Right lobe of liver (tissue), 6 donors: ENCODE measurements at regions not wholly inside any gene's neighbourhood (a gene's known extent, or its start where the extent isn't known, plus 50 kb on each side); places are given as distances from the start of the nearest gene placed in this dataset.

Experiments
- ATAC-seq, 4 donors: fragments of 200-7000 bp; cut with Tn5 transposase; one replicate each; pipeline ENCODE4 v1.9.1; 2020; ENCODE audit warnings: mild to moderate bottlenecking in 4 of 4, moderate library complexity in 4 of 4
- DNase-seq, 3 donors: peaks; one replicate each; pipeline ENCODE4 v3.0.0-alpha.2; 2020
- H3K27ac ChIP-seq, 3 donors: fragments of 200-600 bp; one replicate each; pipeline ENCODE4 v1.8.0; 2022
- H3K27me3 ChIP-seq, 2 donors: fragments of 200-600 bp; one replicate each; pipeline ENCODE4 v1.8.0; 2022
- H3K36me3 ChIP-seq, 4 donors: fragments of 200-600 bp; sonication (generic) in 1 of 4; one replicate each; pipeline versions ENCODE4 v1.5.1 to v1.8.0; 2017 to 2022; ENCODE audit warnings: control low read depth in 1 of 4
- H3K4me1 ChIP-seq, 4 donors: fragments of 200-600 bp; sonication (generic) in 1 of 4; one replicate each; pipeline versions ENCODE4 v1.5.1 to v1.8.0; 2017 to 2022; ENCODE audit warnings: control low read depth in 1 of 4
- H3K4me3 ChIP-seq, 3 donors: fragments of 200-600 bp; one replicate each; pipeline ENCODE4 v1.8.0; 2022
- H3K9me3 ChIP-seq, 4 donors: fragments of 200-600 bp; sonication (generic) in 1 of 4; one replicate each; pipeline versions ENCODE4 v1.5.1 to v1.8.0; 2017 to 2022; ENCODE audit warnings: control low read depth in 1 of 4
- CTCF ChIP-seq, 4 donors: fragments of 200-600 bp in 3 of 4; fragments of 450-650 bp in 1 of 4; IDR thresholded peaks; one replicate each; pipeline versions ENCODE4 v1.5.1 to v1.8.0; 2016 to 2022; ENCODE audit warnings: antibody characterized with exemption in 4 of 4, mild to moderate bottlenecking in 2 of 4
- POLR2A ChIP-seq: fragments of 450-650 bp; IDR thresholded peaks from one replicate; pipeline ENCODE4 v1.6.1; 2017; ENCODE audit warnings: antibody characterized with exemption, mild to moderate bottlenecking
- WGBS: methylation state at CpG from one replicate; pipeline ENCODE4 v1.1.6; 2018; ENCODE audit warnings: low coverage, low lambda C conversion rate; ENCODE audit not compliant: insufficient coverage; ENCODE audit errors: missing lambda C conversion rate; 5-methylcytosine and 5-hydroxymethylcytosine counted together
- intact Hi-C, 2 donors: fragments of 100-400 bp; cut with DNase I; formaldehyde crosslinking; loops; one replicate each; pipeline versions ENCODE4 v1.11.2 to v1.14.1; 2022
- donor health status: DM: no; HTN: yes; CAD: no.
- donor health status: DM: no; HTN: no; CAD: no.
- donor health status: DM: no; HTN: no; CAD: no.
- donor health status: DM: no; HTN: yes; CAD: no.
- donor health status: DM: no; HTN: yes; CAD: no.

DNA sequence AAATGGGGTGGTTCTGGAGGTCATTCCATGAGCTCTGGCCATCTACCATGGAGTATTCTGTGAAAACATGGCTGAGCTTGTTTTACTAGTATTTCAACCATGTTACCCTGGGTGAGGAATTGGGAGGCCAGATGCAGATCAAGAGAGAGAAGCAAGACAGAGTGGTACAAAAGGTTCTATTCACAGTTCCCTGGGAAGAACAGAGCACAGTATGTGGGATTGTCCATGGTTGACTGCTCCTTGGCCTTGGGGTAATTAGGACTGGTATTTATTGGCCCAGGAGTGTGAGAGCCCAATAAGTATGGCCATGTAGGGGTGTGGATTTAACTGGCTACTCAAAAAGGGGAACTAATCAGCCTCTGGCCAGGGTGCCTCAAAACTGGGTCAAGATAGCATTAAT is 239.7 kb upstream of the GATB start:
- intact Hi-C loops: no loop called here
- Histone ChIP-seq H3K9me3 (no peaks in the 10 kb centered on the region), H3K27me3 (no peaks in the 10 kb centered on the region), H3K4me1 (no peaks in the 10 kb centered on the region), H3K36me3 (no peaks in the 10 kb centered on the region), H3K27ac (no peak overlapping the region), H3K4me3 (no peak overlapping the region)
- ATAC-seq: no peak
- no peak for TF ChIP-seq POLR2A
- no peak for TF ChIP-seq CTCF (IDR thresholded peaks at IDR 0.05)
- no peak for DNase-seq

GRCh38 chr4:151998723-151999122 is 237.9 kb upstream of the GATB start:
- intact Hi-C loops: no loop called here
- 69% methylated on average over 9 of the region's 9 CpGs for WGBS
- Histone ChIP-seq H3K36me3 (no peaks in the 10 kb centered on the region), H3K9me3 (no peaks in the 10 kb centered on the region), H3K4me1 (no peaks in the 10 kb centered on the region), H3K27ac (no peak overlapping the region), H3K27me3 (no peaks in the 10 kb centered on the region), H3K4me3 (no peak overlapping the region)
- TF ChIP-seq CTCF (IDR thresholded peaks at IDR 0.05): no peak
- no peak for TF ChIP-seq POLR2A
- DNase-seq (no peak), ATAC-seq (no peak)

DNA sequence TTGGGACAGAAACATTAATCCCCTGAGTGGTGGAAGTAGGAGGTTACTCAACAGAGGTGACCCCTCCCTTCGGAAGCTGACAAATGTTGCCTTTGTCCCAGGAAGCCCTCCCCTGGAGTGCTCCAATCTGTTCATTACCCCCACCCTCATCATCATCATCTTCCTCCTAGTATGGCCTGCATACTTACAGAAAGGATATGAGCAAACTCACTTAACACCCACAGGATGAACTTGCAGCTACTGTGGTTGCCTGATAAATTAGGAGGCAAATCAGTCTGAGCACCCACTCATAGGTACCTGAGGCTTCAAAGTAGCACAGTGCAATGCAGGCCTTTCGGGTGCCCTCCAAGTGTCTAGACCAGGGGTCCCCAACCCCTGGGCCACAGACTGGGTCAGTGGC is 236.7 kb upstream of the GATB start:
- intact Hi-C loops: no loop called here
- 60% methylated on average over 1 of the region's 2 CpGs for WGBS
- Histone ChIP-seq H3K27ac (no peak overlapping the region), H3K4me3 (no peak overlapping the region), H3K4me1 (no peaks in the 10 kb centered on the region), H3K36me3 (no peaks in the 10 kb centered on the region), H3K27me3 (no peaks in the 10 kb centered on the region), H3K9me3 (no peaks in the 10 kb centered on the region)
- no peak for TF ChIP-seq POLR2A
- TF ChIP-seq CTCF (IDR thresholded peaks at IDR 0.05): no peak
- ATAC-seq (no peak), DNase-seq (no peak)

- WGBS: 83% methylated on average over 3 of the region's 3 CpGs
- TF ChIP-seq CTCF (IDR thresholded peaks at IDR 0.05) (no peak), POLR2A (no peak)
- Histone ChIP-seq H3K4me3 (no peak overlapping the region), H3K27me3 (no peaks in the 10 kb centered on the region), H3K9me3 (no peaks in the 10 kb centered on the region), H3K36me3 (no peaks in the 10 kb centered on the region), H3K4me1 (no peaks in the 10 kb centered on the region), H3K27ac (no peak overlapping the region)
- DNase-seq (no peak), ATAC-seq (no peak)
- intact Hi-C loops: no loop called here
Measured at GRCh38 chr4:151994429-151994828, 233.6 kb upstream of the GATB start.

GRCh38 chr4:151993521-151993920 is 232.7 kb upstream of the GATB start:
- Histone ChIP-seq H3K27ac (no peak overlapping the region), H3K27me3 (no peaks in the 10 kb centered on the region), H3K4me3 (no peak overlapping the region), H3K36me3 (no peaks in the 10 kb centered on the region), H3K4me1 (no peaks in the 10 kb centered on the region), H3K9me3 (no peaks in the 10 kb centered on the region)
- 38% methylated on average over 6 of the region's 8 CpGs for WGBS
- intact Hi-C loops: no loop called here
- DNase-seq (no peak), ATAC-seq (no peak)
- no peak for TF ChIP-seq CTCF (IDR thresholded peaks at IDR 0.05)
- TF ChIP-seq POLR2A: no peak
